Neural progenitor cell (in vitro differentiated cells): ENCODE measurements at regions not wholly inside any gene's neighbourhood (a gene's known extent, or its start where the extent isn't known, plus 50 kb on each side); places are given as distances from the start of the nearest gene placed in this dataset.
A peak's percentile ranks its signal among the peaks of the same experiment; 100 is the strongest.

Source experiments
- DNase-seq: peaks from one replicate; pipeline ENCODE4 v3.0.0-alpha.2; 2016; ENCODE audit warnings: low spot score
- H2AFZ ChIP-seq: fragments of 200-600 bp; sonication (generic); replicated peaks from 2 replicates; pipeline ENCODE4 v1.6.1; 2016; ENCODE audit warnings: antibody characterized with exemption
- H3F3A ChIP-seq: fragments of 200-600 bp; sonication (generic); 2 replicates; pipeline ENCODE4 v1.6.1; 2016; ENCODE audit warnings: antibody characterized with exemption, low read depth
- H3K27ac ChIP-seq: fragments of 200-600 bp; sonication (generic); 2 replicates; pipeline ENCODE4 v1.5.1; 2016; ENCODE audit warnings: mild to moderate bottlenecking
- H3K27me3 ChIP-seq: fragments of 200-600 bp; sonication (generic); 2 replicates; pipeline ENCODE4 v1.6.1; 2016; ENCODE audit warnings: mild to moderate bottlenecking, moderate library complexity
- H3K36me3 ChIP-seq: fragments of 200-600 bp; sonication (generic); 2 replicates; pipeline ENCODE4 v1.5.1; 2016
- H3K4me1 ChIP-seq: fragments of 200-600 bp; sonication (generic); 2 replicates; pipeline ENCODE4 v1.6.1; 2016; ENCODE audit warnings: mixed run types
- H3K4me2 ChIP-seq: fragments of 200-600 bp; sonication (generic); 2 replicates; pipeline ENCODE4 v1.6.1; 2016
- H3K4me3 ChIP-seq: fragments of 200-600 bp; sonication (generic); 2 replicates; pipeline ENCODE4 v1.5.1; 2016
- H3K79me2 ChIP-seq: fragments of 200-600 bp; sonication (generic); 2 replicates; pipeline ENCODE4 v1.6.1; 2016; ENCODE audit warnings: low read depth
- H3K9ac ChIP-seq: fragments of 200-600 bp; sonication (generic); 2 replicates; pipeline ENCODE4 v1.6.1; 2016
- H3K9me3 ChIP-seq: fragments of 200-600 bp; sonication (generic); 2 replicates; pipeline ENCODE4 v1.5.1; 2016; ENCODE audit warnings: low read depth
- H4K20me1 ChIP-seq: fragments of 200-600 bp; sonication (generic); 2 replicates; pipeline ENCODE4 v1.6.1; 2016; ENCODE audit warnings: low read depth
- H3K27ac Mint-ChIP-seq: 3 replicates; pipeline ENCODE4 v1.8.0; 2021; ENCODE audit warnings: mixed read lengths
- H3K27me3 Mint-ChIP-seq: 2 replicates; pipeline ENCODE4 v1.8.0; 2022; ENCODE audit warnings: low read depth, mild to moderate bottlenecking, inconsistent platforms, moderate library complexity, mixed read lengths; ENCODE audit not compliant: insufficient read depth
- H3K36me3 Mint-ChIP-seq: 3 replicates; pipeline ENCODE4 v1.8.0; 2021; ENCODE audit warnings: mixed read lengths
- H3K4me1 Mint-ChIP-seq: 3 replicates; pipeline ENCODE4 v1.8.0; 2021; ENCODE audit warnings: mixed read lengths
- H3K4me3 Mint-ChIP-seq: 3 replicates; pipeline ENCODE4 v1.8.0; 2021; ENCODE audit warnings: mild to moderate bottlenecking, moderate library complexity, mixed read lengths
- H3K9me3 Mint-ChIP-seq: 3 replicates; pipeline ENCODE4 v1.8.0; 2020; ENCODE audit warnings: mixed read lengths
- EZH2 ChIP-seq: fragments of 200-600 bp; sonication (generic); IDR thresholded peaks from 2 replicates; pipeline ENCODE4 v1.6.1; 2017; ENCODE audit warnings: antibody characterized with exemption, mild to moderate bottlenecking, moderate library complexity
- EZH2phosphoT487 ChIP-seq: fragments of 200-600 bp; sonication (generic); IDR thresholded peaks from 2 replicates; pipeline ENCODE4 v1.6.1; 2017; ENCODE audit warnings: antibody characterized with exemption
- TF ChIP-seq, protein P1 (sequence below): fragments of 200-600 bp; sonication (generic); IDR thresholded peaks from 2 replicates; pipeline ENCODE4 v1.5.1; 2017; ENCODE audit warnings: antibody characterized with exemption, mild to moderate bottlenecking

DNA sequence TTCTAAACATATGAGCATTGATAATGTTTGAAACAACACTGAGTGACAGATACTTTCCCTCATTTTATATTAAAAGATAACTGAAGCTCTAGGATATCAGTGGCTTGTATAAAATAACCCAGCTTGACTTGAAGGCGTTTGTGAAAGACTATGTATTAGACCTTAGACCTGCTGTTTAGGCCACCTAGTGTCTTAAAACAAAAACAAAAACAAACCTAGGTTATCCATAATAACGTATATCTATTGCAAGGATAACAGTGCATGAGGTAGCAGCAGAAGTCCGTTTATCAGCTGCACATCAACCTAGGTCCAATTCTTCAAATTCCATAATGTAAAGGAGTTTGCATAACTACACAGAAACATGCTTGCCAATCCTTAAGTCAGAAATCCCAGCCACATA, 79.5 kb upstream of the MAP2 start:
- Histone ChIP-seq H3K27me3 (no peaks in the 10 kb centered on the region), H3K79me2 (no peaks in the 10 kb centered on the region), H3K4me1 (peaks cover 8% of the 10 kb centered on the region), H3K9ac (no peak overlapping the region), H3F3A (no peaks in the 10 kb centered on the region), H2AFZ (no peak overlapping the region), H3K27ac (no peak overlapping the region), H3K9me3 (no peaks in the 10 kb centered on the region), H3K4me2 (no peak overlapping the region), H3K4me3 (no peak overlapping the region), H4K20me1 (no peaks in the 10 kb centered on the region), H3K36me3 (no peaks in the 10 kb centered on the region)
- Mint-ChIP-seq H3K4me1 (peaks cover 8% of the 10 kb centered on the region), H3K36me3 (peaks cover 2% of the 10 kb centered on the region), H3K27ac (no peak overlapping the region), H3K27me3 (peaks cover 2% of the 10 kb centered on the region), H3K9me3 (peaks cover 4% of the 10 kb centered on the region), H3K4me3 (no peak overlapping the region)
- no peak for DNase-seq
- TF ChIP-seq, protein P1, sequence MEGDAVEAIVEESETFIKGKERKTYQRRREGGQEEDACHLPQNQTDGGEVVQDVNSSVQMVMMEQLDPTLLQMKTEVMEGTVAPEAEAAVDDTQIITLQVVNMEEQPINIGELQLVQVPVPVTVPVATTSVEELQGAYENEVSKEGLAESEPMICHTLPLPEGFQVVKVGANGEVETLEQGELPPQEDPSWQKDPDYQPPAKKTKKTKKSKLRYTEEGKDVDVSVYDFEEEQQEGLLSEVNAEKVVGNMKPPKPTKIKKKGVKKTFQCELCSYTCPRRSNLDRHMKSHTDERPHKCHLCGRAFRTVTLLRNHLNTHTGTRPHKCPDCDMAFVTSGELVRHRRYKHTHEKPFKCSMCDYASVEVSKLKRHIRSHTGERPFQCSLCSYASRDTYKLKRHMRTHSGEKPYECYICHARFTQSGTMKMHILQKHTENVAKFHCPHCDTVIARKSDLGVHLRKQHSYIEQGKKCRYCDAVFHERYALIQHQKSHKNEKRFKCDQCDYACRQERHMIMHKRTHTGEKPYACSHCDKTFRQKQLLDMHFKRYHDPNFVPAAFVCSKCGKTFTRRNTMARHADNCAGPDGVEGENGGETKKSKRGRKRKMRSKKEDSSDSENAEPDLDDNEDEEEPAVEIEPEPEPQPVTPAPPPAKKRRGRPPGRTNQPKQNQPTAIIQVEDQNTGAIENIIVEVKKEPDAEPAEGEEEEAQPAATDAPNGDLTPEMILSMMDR = no peak
- TF ChIP-seq EZH2 (no peak), EZH2phosphoT487 (no peak)

- Mint-ChIP-seq H3K36me3 (no peaks in the 10 kb centered on the region), H3K4me1 (peaks cover 8% of the 10 kb centered on the region), H3K27me3 (no peaks in the 10 kb centered on the region), H3K4me3 (no peak overlapping the region), H3K9me3 (no peaks in the 10 kb centered on the region), H3K27ac (peak overlapping the region; percentile 4)
- Histone ChIP-seq H3K27ac (no peak overlapping the region), H3K4me2 (no peak overlapping the region), H3K27me3 (no peaks in the 10 kb centered on the region), H3K36me3 (no peaks in the 10 kb centered on the region), H3K9me3 (no peaks in the 10 kb centered on the region), H3K9ac (no peak overlapping the region), H3K79me2 (no peaks in the 10 kb centered on the region), H3K4me3 (no peak overlapping the region), H2AFZ (peak overlapping the region; percentile 40), H3K4me1 (peaks cover 8% of the 10 kb centered on the region), H4K20me1 (no peaks in the 10 kb centered on the region), H3F3A (no peaks in the 10 kb centered on the region)
- TF ChIP-seq, protein P1 = no peak
- no peak for TF ChIP-seq EZH2phosphoT487
- TF ChIP-seq EZH2 = no peak
- peak; percentile 8 for DNase-seq
Observed at GRCh38 chr2:209348433-209348832, 75.4 kb upstream of the MAP2 start.

- no peak for DNase-seq
- no peaks in the 10 kb centered on the region for H3K79me2 ChIP-seq
- Mint-ChIP-seq H3K27ac (no peak overlapping the region), H3K4me3 (no peak overlapping the region), H3K4me1 (peaks cover 8% of the 10 kb centered on the region), H3K36me3 (no peaks in the 10 kb centered on the region), H3K27me3 (peaks cover 2% of the 10 kb centered on the region), H3K9me3 (peaks cover 8% of the 10 kb centered on the region)
- H3K9me3 ChIP-seq = no peaks in the 10 kb centered on the region
- TF ChIP-seq EZH2phosphoT487 (no peak), EZH2 (no peak)
- TF ChIP-seq, protein P1 = no peak
- H4K20me1 ChIP-seq = no peaks in the 10 kb centered on the region
- H3K9ac ChIP-seq = no peak overlapping the region
- no peaks in the 10 kb centered on the region for H3K27me3 ChIP-seq
- H3K27ac ChIP-seq = no peak overlapping the region
- no peaks in the 10 kb centered on the region for H3F3A ChIP-seq
- H3K4me1 ChIP-seq = peaks cover 8% of the 10 kb centered on the region
- H3K4me3 ChIP-seq = no peak overlapping the region
- no peak overlapping the region for H3K4me2 ChIP-seq
- no peak overlapping the region for H2AFZ ChIP-seq
- no peaks in the 10 kb centered on the region for H3K36me3 ChIP-seq
Observed at GRCh38 chr2:209351636-209352035, 72.2 kb upstream of the MAP2 start.
